ENCODE measurements at regions not wholly inside any gene's neighbourhood (a gene's known extent, or its start where the extent isn't known, plus 50 kb on each side); places are given as distances from the start of the nearest gene placed in this dataset.

GRCh38 chr11:97419729-97420128, 1029.9 kb downstream of the JRKL start:
- Histone ChIP-seq H3K36me3 (no peaks in the 10 kb centered on the region), H3K4me1 (no peaks in the 10 kb centered on the region), H3K27ac (no peak overlapping the region), H3K27me3 (no peaks in the 10 kb centered on the region), H3K9me3 (no peaks in the 10 kb centered on the region), H3K4me3 (no peak overlapping the region)
- ATAC-seq (no peak), DNase-seq (no peak)
- intact Hi-C loops (cut with DNase I; ENCODE audit: low total_unique reads) (no loop called here), in situ Hi-C loops (cut with MboI; ENCODE audit: low sequenced_read_pairs in 4 of 4) (no loop called here)
- TF ChIP-seq POLR2A (IDR thresholded peaks at IDR 0.05), result no peak
- TF ChIP-seq, protein P1, sequence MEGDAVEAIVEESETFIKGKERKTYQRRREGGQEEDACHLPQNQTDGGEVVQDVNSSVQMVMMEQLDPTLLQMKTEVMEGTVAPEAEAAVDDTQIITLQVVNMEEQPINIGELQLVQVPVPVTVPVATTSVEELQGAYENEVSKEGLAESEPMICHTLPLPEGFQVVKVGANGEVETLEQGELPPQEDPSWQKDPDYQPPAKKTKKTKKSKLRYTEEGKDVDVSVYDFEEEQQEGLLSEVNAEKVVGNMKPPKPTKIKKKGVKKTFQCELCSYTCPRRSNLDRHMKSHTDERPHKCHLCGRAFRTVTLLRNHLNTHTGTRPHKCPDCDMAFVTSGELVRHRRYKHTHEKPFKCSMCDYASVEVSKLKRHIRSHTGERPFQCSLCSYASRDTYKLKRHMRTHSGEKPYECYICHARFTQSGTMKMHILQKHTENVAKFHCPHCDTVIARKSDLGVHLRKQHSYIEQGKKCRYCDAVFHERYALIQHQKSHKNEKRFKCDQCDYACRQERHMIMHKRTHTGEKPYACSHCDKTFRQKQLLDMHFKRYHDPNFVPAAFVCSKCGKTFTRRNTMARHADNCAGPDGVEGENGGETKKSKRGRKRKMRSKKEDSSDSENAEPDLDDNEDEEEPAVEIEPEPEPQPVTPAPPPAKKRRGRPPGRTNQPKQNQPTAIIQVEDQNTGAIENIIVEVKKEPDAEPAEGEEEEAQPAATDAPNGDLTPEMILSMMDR (IDR thresholded peaks at IDR 0.05 in 4 of 5, conservative IDR thresholded peaks at IDR 0.05 in 1 of 5), result no peak

DNA sequence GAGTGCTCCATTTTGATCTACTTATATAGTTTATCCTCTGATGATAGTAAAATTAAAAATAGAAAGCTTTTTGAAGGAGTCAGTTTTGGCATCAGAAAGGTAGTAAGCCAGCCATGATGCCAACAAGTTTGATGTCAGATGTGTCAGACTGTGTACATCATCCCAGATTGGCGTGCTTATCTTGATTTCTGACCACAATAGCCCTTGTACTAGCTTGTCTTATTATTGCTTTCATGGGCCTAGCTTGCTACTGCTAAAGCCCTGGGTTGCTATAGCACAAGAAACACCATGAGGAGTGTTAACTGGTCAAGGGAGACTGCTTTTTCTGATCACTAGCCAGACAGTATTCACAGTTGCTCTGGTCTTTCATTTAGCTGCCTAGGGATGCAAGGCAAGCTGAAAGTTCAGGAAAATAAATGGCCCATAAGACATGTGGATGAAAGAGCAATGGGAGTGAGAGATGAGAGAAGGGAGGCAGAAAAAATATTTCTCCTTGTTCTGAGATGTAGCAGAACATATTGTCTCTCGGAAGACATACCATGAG, 1038.5 kb downstream of the JRKL start:
- TF ChIP-seq POLR2A (IDR thresholded peaks at IDR 0.05), result no peak
- TF ChIP-seq, protein P1 (IDR thresholded peaks at IDR 0.05 in 4 of 5, conservative IDR thresholded peaks at IDR 0.05 in 1 of 5), result no peak
- Histone ChIP-seq H3K4me1 (no peaks in the 10 kb centered on the region), H3K27me3 (no peaks in the 10 kb centered on the region), H3K27ac (no peak overlapping the region), H3K4me3 (no peak overlapping the region), H3K9me3 (no peaks in the 10 kb centered on the region), H3K36me3 (no peaks in the 10 kb centered on the region)
- ATAC-seq (no peak), DNase-seq (no peak)
- intact Hi-C loops (cut with DNase I; ENCODE audit: low total_unique reads), result no loop called here
- in situ Hi-C loops (cut with MboI; ENCODE audit: low sequenced_read_pairs in 4 of 4), result no loop called here

GRCh38 chr11:97430877-97431276, 1041.1 kb downstream of the JRKL start:
- in situ Hi-C loops (cut with MboI; ENCODE audit: low sequenced_read_pairs in 4 of 4), result no loop called here
- Histone ChIP-seq H3K27ac (no peak overlapping the region), H3K4me3 (no peak overlapping the region), H3K27me3 (no peaks in the 10 kb centered on the region), H3K4me1 (no peaks in the 10 kb centered on the region), H3K36me3 (no peaks in the 10 kb centered on the region), H3K9me3 (no peaks in the 10 kb centered on the region)
- intact Hi-C loops (cut with DNase I; ENCODE audit: low total_unique reads), result no loop called here
- ATAC-seq (no peak), DNase-seq (no peak)
- no peak for TF ChIP-seq POLR2A (IDR thresholded peaks at IDR 0.05)
- TF ChIP-seq, protein P1 (IDR thresholded peaks at IDR 0.05 in 4 of 5, conservative IDR thresholded peaks at IDR 0.05 in 1 of 5), result no peak

- no peaks in the 10 kb centered on the region for H3K4me1 ChIP-seq
- in situ Hi-C loops (cut with MboI; ENCODE audit: low sequenced_read_pairs in 4 of 4), result no loop called here
- intact Hi-C loops (cut with DNase I; ENCODE audit: low total_unique reads), result no loop called here
- H3K27me3 ChIP-seq, result no peaks in the 10 kb centered on the region
- H3K36me3 ChIP-seq, result no peaks in the 10 kb centered on the region
- H3K9me3 ChIP-seq, result no peaks in the 10 kb centered on the region
- H3K27ac ChIP-seq, result no peak overlapping the region
- DNase-seq (no peak), ATAC-seq (no peak)
- TF ChIP-seq, protein P1 (IDR thresholded peaks at IDR 0.05 in 4 of 5, conservative IDR thresholded peaks at IDR 0.05 in 1 of 5), result no peak
- no peak for TF ChIP-seq POLR2A (IDR thresholded peaks at IDR 0.05)
- H3K4me3 ChIP-seq, result no peak overlapping the region
These were observed 1043.1 kb downstream of the JRKL start for GRCh38 chr11:97432926-97433325.

DNA sequence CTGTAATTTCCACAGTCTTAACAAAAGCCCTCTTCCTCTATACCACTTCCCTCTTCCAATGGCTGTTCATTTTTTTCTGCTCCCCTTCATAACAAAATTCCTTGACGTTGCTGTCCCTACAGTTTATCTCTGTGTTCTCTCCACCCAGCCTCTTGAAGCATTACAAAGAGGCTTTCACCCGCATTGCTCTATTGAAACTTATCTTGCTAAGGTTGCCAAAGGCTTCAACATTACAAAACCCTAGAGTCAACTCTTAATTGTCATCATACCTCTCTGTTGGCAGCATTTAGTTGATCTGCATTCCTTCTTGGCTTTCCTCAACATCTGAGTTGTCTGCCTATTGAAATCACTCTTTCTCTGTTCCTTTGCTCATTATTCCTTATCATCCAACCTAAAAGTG, 1055.7 kb downstream of the JRKL start:
- Histone ChIP-seq H3K4me1 (no peaks in the 10 kb centered on the region), H3K9me3 (no peaks in the 10 kb centered on the region), H3K4me3 (no peak overlapping the region), H3K27me3 (no peaks in the 10 kb centered on the region), H3K27ac (no peak overlapping the region), H3K36me3 (no peaks in the 10 kb centered on the region)
- intact Hi-C loops (cut with DNase I; ENCODE audit: low total_unique reads), result no loop called here
- DNase-seq, result no peak
- TF ChIP-seq, protein P1 (IDR thresholded peaks at IDR 0.05 in 4 of 5, conservative IDR thresholded peaks at IDR 0.05 in 1 of 5), result no peak
- no peak for TF ChIP-seq POLR2A (IDR thresholded peaks at IDR 0.05)
- in situ Hi-C loops (cut with MboI; ENCODE audit: low sequenced_read_pairs in 4 of 4), result no loop called here
- ATAC-seq, result no peak

Data from gastrocnemius medialis (tissue), 4 donors.